ENCODE measurements at regions not wholly inside any gene's neighbourhood (a gene's known extent, or its start where the extent isn't known, plus 50 kb on each side); places are given as distances from the start of the nearest gene placed in this dataset.

- Histone ChIP-seq H3K4me2 (ENCODE audit: low read depth, low read length, poor library complexity, severe bottlenecking) (no peak overlapping the region), H3K4me3 (ENCODE audit: low read length, poor library complexity, severe bottlenecking) (no peak overlapping the region), H3K9me3 (ENCODE audit: insufficient read depth, low read depth, low read length) (no peaks in the 10 kb centered on the region), H3K9ac (ENCODE audit: low read depth, low read length, poor library complexity, severe bottlenecking) (no peak overlapping the region), H3F3A (ENCODE audit: low read depth) (no peaks in the 10 kb centered on the region), H3K9me2 (replicated peaks; ENCODE audit: low read depth, low read length) (no peaks in the 10 kb centered on the region), H3K36me3 (ENCODE audit: insufficient read depth, low read length) (no peaks in the 10 kb centered on the region), H3K27me3 (ENCODE audit: insufficient read depth, low read length, poor library complexity, severe bottlenecking) (no peaks in the 10 kb centered on the region), H2AFZ (ENCODE audit: low read length) (no peak overlapping the region), H3K4me1 (ENCODE audit: insufficient read depth, low read length, poor library complexity, severe bottlenecking) (no peaks in the 10 kb centered on the region), H4K20me1 (ENCODE audit: insufficient read depth, low read length, poor library complexity, severe bottlenecking) (no peaks in the 10 kb centered on the region), H3K79me2 (ENCODE audit: insufficient read depth, low read length) (no peaks in the 10 kb centered on the region)
- TF ChIP-seq CTCF (conservative IDR thresholded peaks at IDR 0.05; ENCODE audit: low read length) (no peak), EZH2phosphoT487 (IDR thresholded peaks at IDR 0.05; ENCODE audit: borderline replicate concordance) (no peak)
These were observed 186.3 kb downstream of the MOSPD2 start for GRCh38 chrX:15059474-15059873.

GRCh38 chrX:15056044-15056443, 182.8 kb downstream of the MOSPD2 start:
- H4K20me1 ChIP-seq (ENCODE audit: insufficient read depth, low read length, poor library complexity, severe bottlenecking) = no peaks in the 10 kb centered on the region
- H3K9me2 ChIP-seq (replicated peaks; ENCODE audit: low read depth, low read length) = no peaks in the 10 kb centered on the region
- no peak for TF ChIP-seq EZH2phosphoT487 (IDR thresholded peaks at IDR 0.05; ENCODE audit: borderline replicate concordance)
- TF ChIP-seq CTCF (conservative IDR thresholded peaks at IDR 0.05; ENCODE audit: low read length) = no peak
- H3K4me1 ChIP-seq (ENCODE audit: insufficient read depth, low read length, poor library complexity, severe bottlenecking) = no peaks in the 10 kb centered on the region
- no peaks in the 10 kb centered on the region for H3K79me2 ChIP-seq (ENCODE audit: insufficient read depth, low read length)
- H3F3A ChIP-seq (ENCODE audit: low read depth) = no peaks in the 10 kb centered on the region
- no peak overlapping the region for H3K9ac ChIP-seq (ENCODE audit: low read depth, low read length, poor library complexity, severe bottlenecking)
- no peaks in the 10 kb centered on the region for H3K36me3 ChIP-seq (ENCODE audit: insufficient read depth, low read length)
- no peak overlapping the region for H3K4me2 ChIP-seq (ENCODE audit: low read depth, low read length, poor library complexity, severe bottlenecking)
- no peak overlapping the region for H3K4me3 ChIP-seq (ENCODE audit: low read length, poor library complexity, severe bottlenecking)
- H2AFZ ChIP-seq (ENCODE audit: low read length) = no peak overlapping the region
- H3K27me3 ChIP-seq (ENCODE audit: insufficient read depth, low read length, poor library complexity, severe bottlenecking) = no peaks in the 10 kb centered on the region
- no peaks in the 10 kb centered on the region for H3K9me3 ChIP-seq (ENCODE audit: insufficient read depth, low read depth, low read length)

GRCh38 chrX:15055146-15055930, 182.1 kb downstream of the MOSPD2 start:
- Histone ChIP-seq H2AFZ (ENCODE audit: low read length) (no peak overlapping the region), H3K36me3 (ENCODE audit: insufficient read depth, low read length) (no peaks in the 10 kb centered on the region), H4K20me1 (ENCODE audit: insufficient read depth, low read length, poor library complexity, severe bottlenecking) (no peaks in the 10 kb centered on the region), H3K4me2 (ENCODE audit: low read depth, low read length, poor library complexity, severe bottlenecking) (no peak overlapping the region), H3F3A (ENCODE audit: low read depth) (no peaks in the 10 kb centered on the region), H3K9me3 (ENCODE audit: insufficient read depth, low read depth, low read length) (no peaks in the 10 kb centered on the region), H3K4me3 (ENCODE audit: low read length, poor library complexity, severe bottlenecking) (no peak overlapping the region), H3K9me2 (replicated peaks; ENCODE audit: low read depth, low read length) (no peaks in the 10 kb centered on the region), H3K79me2 (ENCODE audit: insufficient read depth, low read length) (no peaks in the 10 kb centered on the region), H3K27me3 (ENCODE audit: insufficient read depth, low read length, poor library complexity, severe bottlenecking) (no peaks in the 10 kb centered on the region), H3K4me1 (ENCODE audit: insufficient read depth, low read length, poor library complexity, severe bottlenecking) (no peaks in the 10 kb centered on the region), H3K9ac (ENCODE audit: low read depth, low read length, poor library complexity, severe bottlenecking) (no peak overlapping the region)
- TF ChIP-seq CTCF (conservative IDR thresholded peaks at IDR 0.05; ENCODE audit: low read length) (no peak), EZH2phosphoT487 (IDR thresholded peaks at IDR 0.05; ENCODE audit: borderline replicate concordance) (no peak)

Measured in Loucy (cell line).